ENCODE measurements at regions not wholly inside any gene's neighbourhood (a gene's known extent, or its start where the extent isn't known, plus 50 kb on each side); places are given as distances from the start of the nearest gene placed in this dataset.

- no peaks in the 10 kb centered on the region for H3K9me3 ChIP-seq
- DNase-seq (no peak), ATAC-seq (no peak)
- no peaks in the 10 kb centered on the region for H3K36me3 ChIP-seq (ENCODE audit: low read depth)
- intact Hi-C loops (cut with DNase I, micrococcal nuclease): no loop called here
- H3K4me3 ChIP-seq: no peak overlapping the region
- TF ChIP-seq CTCF (IDR thresholded peaks at IDR 0.05): no peak
- H3K4me1 ChIP-seq (ENCODE audit: low read depth): no peaks in the 10 kb centered on the region
Measured at GRCh38 chr12:58435647-58436046, 484.7 kb downstream of the LRIG3 start.

- no peak for ATAC-seq
Measured at GRCh38 chr12:58441483-58441882, 478.8 kb downstream of the LRIG3 start.

GRCh38 chr12:58443273-58443980 is 476.9 kb downstream of the LRIG3 start:
- ATAC-seq (peak; percentile 50), DNase-seq (peak in 1 of 3 donors; percentile 57)
- intact Hi-C loops (cut with DNase I, micrococcal nuclease): no loop called here
- no peaks in the 10 kb centered on the region for H3K36me3 ChIP-seq (ENCODE audit: low read depth)
- no peak for TF ChIP-seq CTCF (IDR thresholded peaks at IDR 0.05)
- H3K4me3 ChIP-seq: no peak overlapping the region
- H3K4me1 ChIP-seq (ENCODE audit: low read depth): no peaks in the 10 kb centered on the region
- H3K9me3 ChIP-seq: no peaks in the 10 kb centered on the region

More at GRCh38 chr12:58441483-58441882, 478.8 kb downstream of the LRIG3 start:
- no peak for TF ChIP-seq CTCF (IDR thresholded peaks at IDR 0.05)
- no peaks in the 10 kb centered on the region for H3K36me3 ChIP-seq (ENCODE audit: low read depth)
- H3K4me1 ChIP-seq (ENCODE audit: low read depth): no peaks in the 10 kb centered on the region
- no peak for DNase-seq
- H3K9me3 ChIP-seq: no peaks in the 10 kb centered on the region
- H3K4me3 ChIP-seq: no peak overlapping the region
- intact Hi-C loops (cut with DNase I, micrococcal nuclease): no loop called here

- Histone ChIP-seq H3K4me3 (no peak overlapping the region), H3K36me3 (ENCODE audit: low read depth) (no peaks in the 10 kb centered on the region), H3K4me1 (ENCODE audit: low read depth) (no peaks in the 10 kb centered on the region), H3K9me3 (no peaks in the 10 kb centered on the region)
- DNase-seq (peak; percentile 11 to 46 (median 30)), ATAC-seq (peak; percentile 59)
- intact Hi-C loops (cut with DNase I, micrococcal nuclease): no loop called here
- TF ChIP-seq CTCF (IDR thresholded peaks at IDR 0.05): no peak
Measured at GRCh38 chr12:58443981-58444371, 476.3 kb downstream of the LRIG3 start.

- DNase-seq (no peak), ATAC-seq (no peak)
- H3K4me1 ChIP-seq (ENCODE audit: low read depth): no peaks in the 10 kb centered on the region
- no peaks in the 10 kb centered on the region for H3K9me3 ChIP-seq
- intact Hi-C loops (cut with DNase I, micrococcal nuclease): no loop called here
- no peak overlapping the region for H3K4me3 ChIP-seq
- no peak for TF ChIP-seq CTCF (IDR thresholded peaks at IDR 0.05)
- no peaks in the 10 kb centered on the region for H3K36me3 ChIP-seq (ENCODE audit: low read depth)
Measured at GRCh38 chr12:58450868-58451482, 469.3 kb downstream of the LRIG3 start.
